ENCODE measurements at regions not wholly inside any gene's neighbourhood (a gene's known extent, or its start where the extent isn't known, plus 50 kb on each side); places are given as distances from the start of the nearest gene placed in this dataset.
A peak's percentile ranks its signal among the peaks of the same experiment; 100 is the strongest.

DNA sequence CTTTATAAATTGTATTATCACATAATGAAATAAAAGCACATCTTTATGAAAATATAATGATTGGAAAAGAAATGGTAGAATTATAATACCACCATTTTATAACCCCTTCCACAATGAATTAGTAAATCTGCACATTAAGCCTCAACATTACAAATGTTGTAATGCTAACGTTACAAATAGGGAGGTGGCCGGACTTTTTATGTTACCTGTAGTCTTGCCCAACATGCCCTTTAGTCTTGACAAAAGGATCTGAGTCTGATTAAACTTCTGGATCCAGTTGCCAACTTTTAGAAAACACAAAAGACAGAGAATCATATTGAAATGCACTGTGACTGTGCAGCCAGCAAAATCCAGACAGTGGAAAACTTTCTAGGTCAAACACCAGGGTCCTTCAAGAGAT is 617.3 kb downstream of the KCNJ3 start:
- Histone ChIP-seq H2BK120ac (ENCODE audit: low read depth, low read length) (no peak overlapping the region), H3K18ac (ENCODE audit: low read length) (no peak overlapping the region), H2AK5ac (ENCODE audit: low read depth, low read length) (no peak overlapping the region), H3K9ac (ENCODE audit: low read depth, low read length, poor library complexity) (no peak overlapping the region), H2BK15ac (ENCODE audit: low read length) (no peak overlapping the region), H4K8ac (ENCODE audit: low read depth, low read length) (no peak overlapping the region), H3K14ac (ENCODE audit: low read length) (no peak overlapping the region), H3K27ac (replicated peaks; ENCODE audit: low read length) (no peak overlapping the region), H3K36me3 (replicated peaks in 1 of 2; ENCODE audit: control insufficient read depth in 2 of 2, insufficient read depth in 2 of 2, low read length in 2 of 2) (no peaks in the 10 kb centered on the region), H3K23ac (ENCODE audit: low read depth, low read length, poor library complexity) (no peak overlapping the region), H3K4me2 (ENCODE audit: insufficient read depth, low read length, poor library complexity, severe bottlenecking) (no peak overlapping the region), H2BK5ac (ENCODE audit: low read length) (no peak overlapping the region), H3K27me3 (ENCODE audit: control insufficient read depth in 3 of 3, insufficient read depth in 3 of 3, low read depth in 1 of 3, low read length in 3 of 3) (no peaks in the 10 kb centered on the region), H3K79me1 (ENCODE audit: low read depth, low read length) (no peaks in the 10 kb centered on the region), H3K4me3 (ENCODE audit: low read length in 2 of 2) (no peak overlapping the region), H2BK12ac (ENCODE audit: low read length) (no peak overlapping the region), H2AFZ (ENCODE audit: low read length) (no peak overlapping the region), H3K4ac (ENCODE audit: low read length) (no peak overlapping the region), H4K91ac (ENCODE audit: low read depth, low read length, poor library complexity) (no peak overlapping the region), H3K9me3 (replicated peaks in 1 of 2; ENCODE audit: control insufficient read depth in 2 of 2, insufficient read depth in 1 of 2, low read depth in 1 of 2, low read length in 2 of 2) (no peaks in the 10 kb centered on the region), H3K4me1 (ENCODE audit: control insufficient read depth in 2 of 2, insufficient read depth in 1 of 2, low read depth in 1 of 2, low read length in 2 of 2) (no peaks in the 10 kb centered on the region)
- DNase-seq (ENCODE audit: low spot score), result no peak
- WGBS, 2 donors (ENCODE audit: extremely low coverage in 2 of 2, insufficient read length in 2 of 2, insufficient replicate concordance in 1 of 2), result no CpG with 5 or more reads among the region's 2 CpGs

DNA sequence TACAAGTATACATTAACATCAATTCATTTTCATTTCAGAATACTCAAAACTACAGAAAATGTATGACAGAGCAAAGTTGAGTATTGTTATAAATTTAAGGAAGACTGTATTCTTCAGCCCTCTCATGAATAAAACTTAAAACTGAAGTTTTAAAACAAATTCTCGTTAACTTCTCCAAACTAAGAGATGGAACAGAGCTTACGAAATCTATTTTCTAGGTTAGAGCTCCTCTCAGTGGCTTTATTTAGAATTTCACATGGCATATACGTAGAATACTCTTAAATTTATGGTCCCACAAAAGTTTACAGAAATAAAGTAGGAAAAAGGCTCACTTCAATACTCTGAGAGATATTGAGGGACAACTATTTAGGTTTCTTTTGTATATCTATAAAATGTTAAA is 612.1 kb downstream of the KCNJ3 start:
- no peaks in the 10 kb centered on the region for H3K9me3 ChIP-seq (replicated peaks in 1 of 2; ENCODE audit: control insufficient read depth in 2 of 2, insufficient read depth in 1 of 2, low read depth in 1 of 2, low read length in 2 of 2)
- H3K27me3 ChIP-seq (ENCODE audit: control insufficient read depth in 3 of 3, insufficient read depth in 3 of 3, low read depth in 1 of 3, low read length in 3 of 3), result no peaks in the 10 kb centered on the region
- no peak overlapping the region for H3K18ac ChIP-seq (ENCODE audit: low read length)
- no peak overlapping the region for H2BK5ac ChIP-seq (ENCODE audit: low read length)
- no peaks in the 10 kb centered on the region for H3K79me1 ChIP-seq (ENCODE audit: low read depth, low read length)
- H4K91ac ChIP-seq (ENCODE audit: low read depth, low read length, poor library complexity), result no peak overlapping the region
- H3K36me3 ChIP-seq (replicated peaks in 1 of 2; ENCODE audit: control insufficient read depth in 2 of 2, insufficient read depth in 2 of 2, low read length in 2 of 2), result no peaks in the 10 kb centered on the region
- no peak overlapping the region for H2BK12ac ChIP-seq (ENCODE audit: low read length)
- no peak overlapping the region for H2AK5ac ChIP-seq (ENCODE audit: low read depth, low read length)
- H3K14ac ChIP-seq (ENCODE audit: low read length), result no peak overlapping the region
- no peaks in the 10 kb centered on the region for H3K4me1 ChIP-seq (ENCODE audit: control insufficient read depth in 2 of 2, insufficient read depth in 1 of 2, low read depth in 1 of 2, low read length in 2 of 2)
- no peak overlapping the region for H3K27ac ChIP-seq (replicated peaks; ENCODE audit: low read length)
- WGBS, 2 donors (ENCODE audit: extremely low coverage in 2 of 2, insufficient read length in 2 of 2, insufficient replicate concordance in 1 of 2), result no CpG with 5 or more reads among the region's 3 CpGs
- no peak overlapping the region for H3K23ac ChIP-seq (ENCODE audit: low read depth, low read length, poor library complexity)
- no peak overlapping the region for H2BK120ac ChIP-seq (ENCODE audit: low read depth, low read length)
- no peak overlapping the region for H2AFZ ChIP-seq (ENCODE audit: low read length)
- H3K4me2 ChIP-seq (ENCODE audit: insufficient read depth, low read length, poor library complexity, severe bottlenecking), result no peak overlapping the region
- no peak overlapping the region for H3K9ac ChIP-seq (ENCODE audit: low read depth, low read length, poor library complexity)
- DNase-seq (ENCODE audit: low spot score), result peak; percentile 17
- no peak overlapping the region for H3K4me3 ChIP-seq (ENCODE audit: low read length in 2 of 2)
- no peak overlapping the region for H4K8ac ChIP-seq (ENCODE audit: low read depth, low read length)
- no peak overlapping the region for H3K4ac ChIP-seq (ENCODE audit: low read length)
- H2BK15ac ChIP-seq (ENCODE audit: low read length), result no peak overlapping the region

DNA sequence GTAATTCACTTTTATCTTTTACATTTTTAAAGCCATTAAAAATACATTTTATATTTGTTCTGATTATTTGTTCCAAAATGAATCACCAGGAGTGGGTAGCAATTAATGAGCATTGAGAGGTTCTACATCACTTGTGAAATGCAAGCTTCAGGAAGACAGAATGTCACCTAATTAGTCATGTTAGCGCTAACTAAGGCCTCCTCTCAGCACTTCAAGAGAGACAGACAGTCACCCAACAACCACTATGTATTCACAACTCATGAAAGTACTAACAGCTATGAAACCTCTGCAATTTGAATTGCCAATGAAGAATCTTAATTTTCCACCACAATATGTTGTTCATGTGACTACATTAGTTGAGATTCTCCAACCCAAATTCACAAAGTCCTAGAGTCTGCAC is 611.0 kb downstream of the KCNJ3 start:
- no peak overlapping the region for H3K14ac ChIP-seq (ENCODE audit: low read length)
- H3K9me3 ChIP-seq (replicated peaks in 1 of 2; ENCODE audit: control insufficient read depth in 2 of 2, insufficient read depth in 1 of 2, low read depth in 1 of 2, low read length in 2 of 2), result no peaks in the 10 kb centered on the region
- H3K27me3 ChIP-seq (ENCODE audit: control insufficient read depth in 3 of 3, insufficient read depth in 3 of 3, low read depth in 1 of 3, low read length in 3 of 3), result no peaks in the 10 kb centered on the region
- H3K4me2 ChIP-seq (ENCODE audit: insufficient read depth, low read length, poor library complexity, severe bottlenecking), result no peak overlapping the region
- no CpG with 5 or more reads among the region's 1 CpG for WGBS, 2 donors (ENCODE audit: extremely low coverage in 2 of 2, insufficient read length in 2 of 2, insufficient replicate concordance in 1 of 2)
- H3K23ac ChIP-seq (ENCODE audit: low read depth, low read length, poor library complexity), result no peak overlapping the region
- DNase-seq (ENCODE audit: low spot score), result no peak
- H3K79me1 ChIP-seq (ENCODE audit: low read depth, low read length), result no peaks in the 10 kb centered on the region
- no peak overlapping the region for H2BK5ac ChIP-seq (ENCODE audit: low read length)
- no peak overlapping the region for H2AK5ac ChIP-seq (ENCODE audit: low read depth, low read length)
- no peak overlapping the region for H2BK12ac ChIP-seq (ENCODE audit: low read length)
- no peaks in the 10 kb centered on the region for H3K36me3 ChIP-seq (replicated peaks in 1 of 2; ENCODE audit: control insufficient read depth in 2 of 2, insufficient read depth in 2 of 2, low read length in 2 of 2)
- H2BK15ac ChIP-seq (ENCODE audit: low read length), result no peak overlapping the region
- H4K8ac ChIP-seq (ENCODE audit: low read depth, low read length), result no peak overlapping the region
- no peak overlapping the region for H2AFZ ChIP-seq (ENCODE audit: low read length)
- no peak overlapping the region for H3K4ac ChIP-seq (ENCODE audit: low read length)
- no peak overlapping the region for H4K91ac ChIP-seq (ENCODE audit: low read depth, low read length, poor library complexity)
- H3K4me1 ChIP-seq (ENCODE audit: control insufficient read depth in 2 of 2, insufficient read depth in 1 of 2, low read depth in 1 of 2, low read length in 2 of 2), result no peaks in the 10 kb centered on the region
- no peak overlapping the region for H3K27ac ChIP-seq (replicated peaks; ENCODE audit: low read length)
- H3K18ac ChIP-seq (ENCODE audit: low read length), result no peak overlapping the region
- H3K9ac ChIP-seq (ENCODE audit: low read depth, low read length, poor library complexity), result no peak overlapping the region
- H3K4me3 ChIP-seq (ENCODE audit: low read length in 2 of 2), result no peak overlapping the region
- H2BK120ac ChIP-seq (ENCODE audit: low read depth, low read length), result no peak overlapping the region

DNA sequence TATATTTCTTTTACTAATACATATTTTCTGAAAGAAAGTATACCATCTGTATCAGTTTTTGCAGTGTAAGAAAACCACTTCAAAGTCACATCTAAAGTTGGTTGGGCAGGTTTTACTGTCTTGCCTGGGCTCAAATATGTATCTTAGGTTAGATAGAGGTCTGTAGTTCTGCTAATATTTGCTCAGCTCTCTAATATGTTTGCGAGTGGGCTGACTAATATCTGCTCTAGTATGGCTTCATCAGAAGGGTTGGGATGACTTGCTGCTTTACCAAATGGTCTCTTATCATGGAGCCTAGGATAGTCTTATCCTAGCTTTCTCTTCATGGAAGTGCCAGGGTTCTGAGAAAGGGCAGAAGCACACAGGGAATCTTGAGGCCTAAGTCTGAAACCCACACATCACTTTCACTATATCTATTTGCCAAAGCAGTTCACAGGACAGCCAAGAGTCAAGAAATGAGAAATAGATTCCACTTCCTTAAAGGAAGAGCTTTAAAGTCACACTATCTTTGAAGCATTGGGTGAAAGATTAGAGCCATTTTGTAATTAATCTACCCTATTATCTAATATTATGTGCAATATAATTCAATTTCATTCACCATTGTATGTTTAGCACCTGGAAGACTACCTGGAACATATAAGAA is 610.0 kb downstream of the KCNJ3 start:
- H3K9ac ChIP-seq (ENCODE audit: low read depth, low read length, poor library complexity), result no peak overlapping the region
- H2BK12ac ChIP-seq (ENCODE audit: low read length), result no peak overlapping the region
- no peak overlapping the region for H3K4me3 ChIP-seq (ENCODE audit: low read length in 2 of 2)
- no peak overlapping the region for H2BK120ac ChIP-seq (ENCODE audit: low read depth, low read length)
- H2BK5ac ChIP-seq (ENCODE audit: low read length), result no peak overlapping the region
- WGBS, 2 donors (ENCODE audit: extremely low coverage in 2 of 2, insufficient read length in 2 of 2, insufficient replicate concordance in 1 of 2), result no CpG with 5 or more reads among the region's 1 CpG
- no peak overlapping the region for H2AK5ac ChIP-seq (ENCODE audit: low read depth, low read length)
- no peak for DNase-seq (ENCODE audit: low spot score)
- no peak overlapping the region for H3K23ac ChIP-seq (ENCODE audit: low read depth, low read length, poor library complexity)
- no peaks in the 10 kb centered on the region for H3K27me3 ChIP-seq (ENCODE audit: control insufficient read depth in 3 of 3, insufficient read depth in 3 of 3, low read depth in 1 of 3, low read length in 3 of 3)
- no peaks in the 10 kb centered on the region for H3K4me1 ChIP-seq (ENCODE audit: control insufficient read depth in 2 of 2, insufficient read depth in 1 of 2, low read depth in 1 of 2, low read length in 2 of 2)
- no peak overlapping the region for H3K14ac ChIP-seq (ENCODE audit: low read length)
- H3K27ac ChIP-seq (replicated peaks; ENCODE audit: low read length), result no peak overlapping the region
- no peak overlapping the region for H4K91ac ChIP-seq (ENCODE audit: low read depth, low read length, poor library complexity)
- no peak overlapping the region for H2BK15ac ChIP-seq (ENCODE audit: low read length)
- H3K9me3 ChIP-seq (replicated peaks in 1 of 2; ENCODE audit: control insufficient read depth in 2 of 2, insufficient read depth in 1 of 2, low read depth in 1 of 2, low read length in 2 of 2), result no peaks in the 10 kb centered on the region
- H3K4ac ChIP-seq (ENCODE audit: low read length), result no peak overlapping the region
- no peak overlapping the region for H2AFZ ChIP-seq (ENCODE audit: low read length)
- no peak overlapping the region for H4K8ac ChIP-seq (ENCODE audit: low read depth, low read length)
- no peaks in the 10 kb centered on the region for H3K36me3 ChIP-seq (replicated peaks in 1 of 2; ENCODE audit: control insufficient read depth in 2 of 2, insufficient read depth in 2 of 2, low read length in 2 of 2)
- H3K79me1 ChIP-seq (ENCODE audit: low read depth, low read length), result no peaks in the 10 kb centered on the region
- no peak overlapping the region for H3K4me2 ChIP-seq (ENCODE audit: insufficient read depth, low read length, poor library complexity, severe bottlenecking)
- no peak overlapping the region for H3K18ac ChIP-seq (ENCODE audit: low read length)

Measured in neuronal stem cell (in vitro differentiated cells).